ENCODE measurements at regions not wholly inside any gene's neighbourhood (a gene's known extent, or its start where the extent isn't known, plus 50 kb on each side); places are given as distances from the start of the nearest gene placed in this dataset.

DNA sequence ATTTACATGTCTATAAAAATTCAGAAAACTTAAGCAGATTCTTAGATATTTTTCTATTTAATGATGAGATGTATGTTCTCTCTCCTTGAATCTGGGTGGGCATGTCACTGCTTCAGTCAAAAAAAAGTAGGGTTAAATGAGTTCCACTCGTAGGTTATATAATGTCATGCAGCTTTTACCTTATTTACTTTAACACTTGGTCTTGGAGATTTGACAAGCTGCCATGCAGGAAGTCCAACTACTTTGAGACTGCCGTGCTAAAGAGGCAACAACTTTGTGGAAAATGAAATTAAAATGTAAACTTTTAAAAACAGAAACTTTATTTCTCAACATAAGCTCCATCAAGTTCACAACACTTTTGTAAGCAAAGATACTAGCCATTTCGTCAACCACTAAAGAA, 1336.0 kb upstream of the CDH8 start:
- Histone ChIP-seq H3K27me3 (no peaks in the 10 kb centered on the region), H3K4me3 (no peak overlapping the region), H3K36me3 (ENCODE audit: low read depth, missing control alignments) (no peaks in the 10 kb centered on the region), H3K27ac (no peak overlapping the region), H3K9me3 (no peaks in the 10 kb centered on the region), H3K4me1 (no peaks in the 10 kb centered on the region)
- TF ChIP-seq, protein P1, sequence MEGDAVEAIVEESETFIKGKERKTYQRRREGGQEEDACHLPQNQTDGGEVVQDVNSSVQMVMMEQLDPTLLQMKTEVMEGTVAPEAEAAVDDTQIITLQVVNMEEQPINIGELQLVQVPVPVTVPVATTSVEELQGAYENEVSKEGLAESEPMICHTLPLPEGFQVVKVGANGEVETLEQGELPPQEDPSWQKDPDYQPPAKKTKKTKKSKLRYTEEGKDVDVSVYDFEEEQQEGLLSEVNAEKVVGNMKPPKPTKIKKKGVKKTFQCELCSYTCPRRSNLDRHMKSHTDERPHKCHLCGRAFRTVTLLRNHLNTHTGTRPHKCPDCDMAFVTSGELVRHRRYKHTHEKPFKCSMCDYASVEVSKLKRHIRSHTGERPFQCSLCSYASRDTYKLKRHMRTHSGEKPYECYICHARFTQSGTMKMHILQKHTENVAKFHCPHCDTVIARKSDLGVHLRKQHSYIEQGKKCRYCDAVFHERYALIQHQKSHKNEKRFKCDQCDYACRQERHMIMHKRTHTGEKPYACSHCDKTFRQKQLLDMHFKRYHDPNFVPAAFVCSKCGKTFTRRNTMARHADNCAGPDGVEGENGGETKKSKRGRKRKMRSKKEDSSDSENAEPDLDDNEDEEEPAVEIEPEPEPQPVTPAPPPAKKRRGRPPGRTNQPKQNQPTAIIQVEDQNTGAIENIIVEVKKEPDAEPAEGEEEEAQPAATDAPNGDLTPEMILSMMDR (IDR thresholded peaks at IDR 0.05), result no peak
- no peak for TF ChIP-seq POLR2A (IDR thresholded peaks at IDR 0.05)
- DNase-seq, result no peak
- intact Hi-C loops (cut with DNase I; ENCODE audit: low total_unique reads), result no loop called here
- WGBS, 2 donors, result 41 to 57% methylated on average over 3 of the region's 3 CpGs

DNA sequence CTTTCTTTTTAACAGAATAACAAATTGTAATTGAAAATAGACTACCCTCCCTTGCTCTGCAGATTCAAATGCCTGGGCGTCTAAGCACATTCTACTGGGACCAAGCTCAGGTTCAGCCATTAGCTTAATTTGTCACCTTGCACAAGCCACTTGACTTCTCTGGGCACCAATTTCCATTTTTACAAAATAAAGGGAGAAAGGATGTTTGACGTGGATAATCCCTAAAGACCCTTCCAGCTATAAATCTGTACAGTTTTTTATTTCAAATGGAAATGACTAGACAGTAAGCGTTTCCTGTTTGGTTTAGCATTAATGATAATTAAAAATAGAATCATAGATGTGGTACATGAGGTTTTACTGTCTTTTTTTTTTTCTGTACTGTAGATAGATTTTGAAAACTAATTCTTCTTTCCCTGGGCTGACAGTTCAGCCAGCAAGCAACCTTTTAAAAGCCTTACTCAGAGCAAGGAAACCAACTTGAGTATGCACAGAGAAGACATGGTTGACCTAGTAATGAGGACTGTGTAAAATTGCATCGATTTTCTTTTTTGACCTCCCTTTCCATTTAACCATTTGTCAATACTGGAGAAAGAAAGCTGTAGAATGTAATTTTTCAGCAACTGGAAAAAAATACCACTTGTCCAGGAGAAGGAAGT, 1329.5 kb upstream of the CDH8 start:
- Histone ChIP-seq H3K36me3 (ENCODE audit: low read depth, missing control alignments) (no peaks in the 10 kb centered on the region), H3K9me3 (no peaks in the 10 kb centered on the region), H3K27ac (no peak overlapping the region), H3K27me3 (no peaks in the 10 kb centered on the region), H3K4me1 (no peaks in the 10 kb centered on the region), H3K4me3 (no peak overlapping the region)
- intact Hi-C loops (cut with DNase I; ENCODE audit: low total_unique reads), result no loop called here
- DNase-seq, result no peak
- 58 to 77% methylated on average over 4 of the region's 4 CpGs for WGBS, 2 donors
- TF ChIP-seq POLR2A (IDR thresholded peaks at IDR 0.05), result no peak
- TF ChIP-seq, protein P1 (IDR thresholded peaks at IDR 0.05), result no peak

DNA sequence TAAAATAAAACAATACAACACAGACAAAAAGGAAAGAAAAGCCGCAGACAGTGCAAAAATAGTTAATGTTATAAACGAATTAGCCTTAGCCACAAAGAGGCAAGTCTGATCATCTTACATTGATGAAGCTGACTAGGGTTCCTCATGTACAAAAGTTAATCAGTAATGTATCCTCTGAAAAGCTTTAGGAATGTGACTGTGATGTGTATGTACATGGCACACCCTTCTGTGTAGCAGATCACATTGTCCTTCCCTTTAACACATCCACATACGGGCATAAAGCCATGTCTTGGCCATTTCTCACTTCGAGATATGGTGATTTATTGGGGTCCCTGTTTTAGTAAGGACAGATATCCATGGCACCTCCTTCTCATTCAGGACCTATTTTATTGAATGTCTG, 1327.5 kb upstream of the CDH8 start:
- Histone ChIP-seq H3K9me3 (no peaks in the 10 kb centered on the region), H3K27me3 (no peaks in the 10 kb centered on the region), H3K4me3 (no peak overlapping the region), H3K4me1 (no peaks in the 10 kb centered on the region), H3K36me3 (ENCODE audit: low read depth, missing control alignments) (no peaks in the 10 kb centered on the region), H3K27ac (no peak overlapping the region)
- TF ChIP-seq, protein P1 (IDR thresholded peaks at IDR 0.05), result no peak
- no peak for TF ChIP-seq POLR2A (IDR thresholded peaks at IDR 0.05)
- 70 to 83% methylated on average over 4 of the region's 4 CpGs for WGBS, 2 donors
- intact Hi-C loops (cut with DNase I; ENCODE audit: low total_unique reads), result no loop called here
- no peak for DNase-seq

DNA sequence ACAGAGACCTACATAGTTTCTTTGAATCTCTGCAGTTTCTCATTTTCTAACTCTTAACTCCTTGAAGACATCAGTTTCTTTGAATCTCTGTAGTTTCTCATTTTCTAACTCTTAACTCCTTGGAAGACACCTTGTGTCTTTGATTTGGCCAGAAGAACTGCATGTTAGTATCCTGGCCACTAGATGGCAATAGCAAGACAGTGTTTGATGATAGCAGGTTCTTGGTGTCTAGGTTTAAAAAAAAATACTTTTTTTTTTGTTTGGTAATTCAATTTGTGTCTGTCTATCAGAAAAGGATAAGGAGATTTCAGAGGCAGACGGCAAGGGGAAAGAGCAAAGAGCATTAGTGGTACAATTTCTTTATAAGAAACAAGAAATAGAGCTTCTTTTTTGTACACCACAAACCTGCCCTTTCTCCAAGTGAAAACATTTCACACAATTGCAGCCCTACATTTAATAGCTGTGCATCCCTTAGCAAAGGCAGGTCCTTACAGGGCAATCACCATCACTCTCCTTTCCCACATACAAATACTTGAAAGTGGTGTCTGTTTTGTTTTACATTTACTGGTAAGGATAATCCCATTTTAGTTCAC, 1324.9 kb upstream of the CDH8 start:
- peak; percentile 17 for DNase-seq
- 10 to 13% methylated on average over 1 of the region's 1 CpG for WGBS, 2 donors
- H3K36me3 ChIP-seq (ENCODE audit: low read depth, missing control alignments), result no peaks in the 10 kb centered on the region
- intact Hi-C loops (cut with DNase I; ENCODE audit: low total_unique reads), result no loop called here
- no peaks in the 10 kb centered on the region for H3K27me3 ChIP-seq
- H3K4me3 ChIP-seq, result no peak overlapping the region
- H3K27ac ChIP-seq, result no peak overlapping the region
- no peaks in the 10 kb centered on the region for H3K9me3 ChIP-seq
- TF ChIP-seq POLR2A (IDR thresholded peaks at IDR 0.05), result no peak
- TF ChIP-seq, protein P1 (IDR thresholded peaks at IDR 0.05), result peak; percentile 27 to 73 (median 51)
- H3K4me1 ChIP-seq, result no peaks in the 10 kb centered on the region

DNA sequence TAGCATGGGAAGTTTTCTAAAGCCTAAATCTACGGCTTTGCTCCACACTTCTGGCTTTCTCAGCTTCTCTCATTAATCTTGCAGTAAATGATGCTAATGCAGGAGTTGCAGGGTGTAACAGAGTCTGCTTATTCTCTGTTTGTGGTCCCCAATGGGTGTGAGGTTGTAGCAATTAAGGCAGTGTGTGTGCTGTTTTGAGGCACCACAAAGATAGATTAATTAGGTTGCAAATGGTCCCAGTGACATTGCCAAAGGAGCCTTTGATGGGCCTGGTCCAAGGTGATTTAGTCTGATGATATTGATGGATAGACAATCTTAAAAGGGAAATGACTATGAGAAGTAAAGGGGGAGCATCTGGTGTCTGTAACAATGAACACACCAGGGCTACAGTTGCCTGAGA, 1313.7 kb upstream of the CDH8 start:
- intact Hi-C loops (cut with DNase I; ENCODE audit: low total_unique reads), result no loop called here
- Histone ChIP-seq H3K4me3 (no peak overlapping the region), H3K27me3 (no peaks in the 10 kb centered on the region), H3K27ac (no peak overlapping the region), H3K9me3 (no peaks in the 10 kb centered on the region), H3K4me1 (no peaks in the 10 kb centered on the region), H3K36me3 (ENCODE audit: low read depth, missing control alignments) (no peaks in the 10 kb centered on the region)
- no peak for TF ChIP-seq POLR2A (IDR thresholded peaks at IDR 0.05)
- TF ChIP-seq, protein P1 (IDR thresholded peaks at IDR 0.05), result no peak
- WGBS, 2 donors, result 83 to 88% methylated on average over 1 of the region's 1 CpG
- DNase-seq, result no peak

All from testis (tissue), 2 donors.